ENCODE measurements at regions not wholly inside any gene's neighbourhood (a gene's known extent, or its start where the extent isn't known, plus 50 kb on each side); places are given as distances from the start of the nearest gene placed in this dataset.

DNA sequence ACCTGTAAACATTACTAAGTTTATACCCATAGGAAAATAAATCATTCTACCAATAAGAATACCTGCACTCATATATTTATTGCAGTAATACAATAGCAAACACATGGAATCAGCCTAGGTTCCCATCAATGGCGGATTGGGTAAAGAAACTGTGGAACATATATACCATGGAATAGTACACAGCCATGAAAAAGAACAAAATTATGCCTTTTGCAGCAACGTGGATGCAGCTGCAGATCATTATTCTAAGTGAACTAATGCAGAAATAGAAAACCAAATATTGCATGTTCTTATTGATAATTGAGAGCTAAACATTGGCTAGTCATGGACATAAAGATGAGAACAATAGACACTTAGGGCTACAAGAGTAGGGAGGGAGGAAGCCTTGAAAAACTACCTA is 667.4 kb upstream of the WWC1 start:
- DNase-seq, result no peak

DNA sequence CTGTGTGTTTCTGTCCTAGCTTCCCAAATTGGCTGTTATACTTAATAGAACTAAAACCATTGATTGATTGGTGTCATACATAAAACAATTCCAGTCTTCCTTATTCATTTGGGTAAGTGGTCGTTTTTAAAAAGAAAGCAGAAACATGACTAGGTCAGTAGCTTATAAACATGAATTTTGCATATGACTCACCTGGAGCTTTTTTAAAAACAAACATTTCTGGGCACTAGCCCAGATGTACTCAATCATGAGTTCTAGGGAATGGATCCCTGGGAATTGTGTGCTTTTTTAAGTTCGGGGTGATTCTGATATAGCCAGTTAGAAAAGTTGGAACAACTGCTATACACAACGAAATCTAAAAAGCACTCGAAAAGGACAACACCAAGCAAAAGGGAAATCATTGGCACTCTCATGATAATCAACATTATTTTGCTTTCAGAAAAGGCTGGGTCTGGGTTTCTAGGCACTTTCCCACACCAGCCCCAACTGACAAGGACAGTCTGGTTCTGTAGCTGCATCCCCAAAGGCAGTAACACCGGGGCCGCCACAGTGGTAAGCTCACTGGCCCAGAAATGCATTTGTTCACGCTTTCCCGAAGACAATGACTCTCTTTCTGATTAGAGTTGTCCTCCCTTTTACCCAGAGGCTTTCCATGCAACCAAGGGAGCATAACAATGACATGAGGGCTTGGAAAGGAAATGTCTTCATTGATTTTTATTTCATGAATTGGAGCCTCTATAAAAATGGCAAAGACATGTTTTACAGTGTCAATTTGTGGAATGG is 664.9 kb upstream of the WWC1 start:
- no peak for DNase-seq

DNA sequence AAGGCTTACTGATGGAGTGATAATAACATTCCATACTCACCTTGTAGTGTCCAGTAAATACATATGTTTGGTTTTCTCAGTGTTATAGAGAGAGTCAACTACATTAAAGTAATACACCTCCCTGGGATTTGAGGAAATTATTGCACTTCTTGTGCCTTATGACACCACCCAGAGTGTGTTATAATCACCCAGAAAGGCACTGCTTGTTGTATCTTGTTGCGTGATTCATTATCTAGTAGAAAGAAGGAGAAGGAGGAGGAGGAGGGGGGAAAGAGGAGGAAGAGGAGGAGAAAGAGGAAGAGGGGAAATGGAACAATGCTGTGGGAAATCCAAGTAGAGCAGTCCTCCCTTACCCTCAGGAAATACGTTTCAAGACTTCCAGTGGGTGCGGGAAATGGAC is 661.8 kb upstream of the WWC1 start:
- no peak for DNase-seq

DNA sequence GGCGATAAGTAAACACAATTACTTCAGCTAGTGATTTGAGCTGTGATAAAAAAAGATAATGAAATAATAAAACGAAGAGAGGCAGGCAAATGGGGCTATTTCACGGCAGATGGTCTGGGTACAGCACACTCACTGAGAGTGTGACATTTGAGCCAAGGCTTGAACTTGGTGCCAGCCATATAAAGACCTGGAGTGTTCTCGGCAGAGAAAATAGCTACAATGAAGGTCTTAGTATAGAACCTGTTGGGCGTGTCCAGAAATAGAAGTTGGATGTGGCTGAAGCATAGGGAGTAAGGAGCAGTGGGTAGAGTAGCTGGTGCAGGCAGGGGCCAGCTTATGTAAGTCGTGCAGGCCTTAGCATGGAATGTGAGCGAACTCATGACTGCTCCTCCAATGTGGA is 660.3 kb upstream of the WWC1 start:
- no peak for DNase-seq

DNA sequence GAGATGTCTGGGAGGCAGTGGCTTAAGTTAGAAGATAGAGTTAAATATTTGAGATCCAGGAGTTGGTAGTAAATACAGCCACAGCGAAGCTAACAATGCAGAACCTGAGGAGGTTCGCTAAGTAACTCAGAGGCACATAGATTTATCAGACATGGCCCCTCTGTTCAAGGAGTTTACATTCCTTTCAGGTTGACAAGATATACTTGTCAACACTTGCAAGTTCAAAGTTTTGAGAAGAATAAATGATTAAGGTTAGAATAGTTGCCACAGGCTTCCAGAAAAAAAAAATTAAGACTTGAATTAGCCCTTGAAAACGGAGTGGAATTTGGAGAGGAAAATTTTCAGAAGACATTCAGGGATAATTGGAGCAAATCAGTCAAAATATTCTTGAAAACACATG is 658.3 kb upstream of the WWC1 start:
- no peak for DNase-seq

DNA sequence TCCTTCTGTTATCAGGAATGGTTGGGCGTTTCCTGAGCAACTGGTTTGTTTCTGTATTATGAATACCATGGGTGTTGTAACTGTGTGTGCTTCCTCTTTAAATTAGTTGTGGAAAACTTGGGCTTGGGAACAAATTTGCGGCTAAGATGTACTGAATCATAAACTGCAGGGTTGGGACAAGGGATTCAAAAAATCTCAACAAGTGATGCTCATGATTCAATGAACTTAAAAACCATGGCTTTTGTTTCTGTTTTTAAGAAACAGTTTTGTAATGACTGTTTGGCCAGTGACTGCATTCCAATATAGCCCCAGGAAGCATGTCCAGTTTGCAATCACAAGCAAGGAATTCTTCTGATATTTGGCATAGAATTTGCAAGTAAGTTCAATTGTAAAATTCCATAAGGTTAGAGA is 657.5 kb upstream of the WWC1 start:
- DNase-seq, result no peak

- no peak for DNase-seq
Observed at GRCh38 chr5:167634432-167634831, 657.0 kb upstream of the WWC1 start.

DNA sequence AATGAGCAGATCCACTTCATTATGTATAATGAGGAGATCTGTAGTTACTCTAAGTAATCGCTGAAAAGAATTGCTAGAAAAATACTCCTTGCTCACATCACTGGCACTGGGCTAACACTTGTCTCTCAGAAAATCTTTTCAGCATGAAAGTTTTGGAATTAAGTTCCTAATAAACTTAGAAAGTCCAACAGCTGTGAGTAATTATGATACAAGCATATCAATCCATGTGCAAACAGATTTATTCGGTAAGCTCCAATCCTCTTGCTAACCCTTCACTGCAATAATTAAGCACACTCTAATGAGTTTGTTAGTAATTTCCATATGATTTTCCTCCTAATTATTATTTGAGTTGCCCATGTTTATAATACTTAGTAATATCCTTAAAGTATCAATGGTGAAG is 652.6 kb upstream of the WWC1 start:
- no peak for DNase-seq

- DNase-seq, result no peak
Observed at GRCh38 chr5:167639273-167639672, 652.2 kb upstream of the WWC1 start.

DNA sequence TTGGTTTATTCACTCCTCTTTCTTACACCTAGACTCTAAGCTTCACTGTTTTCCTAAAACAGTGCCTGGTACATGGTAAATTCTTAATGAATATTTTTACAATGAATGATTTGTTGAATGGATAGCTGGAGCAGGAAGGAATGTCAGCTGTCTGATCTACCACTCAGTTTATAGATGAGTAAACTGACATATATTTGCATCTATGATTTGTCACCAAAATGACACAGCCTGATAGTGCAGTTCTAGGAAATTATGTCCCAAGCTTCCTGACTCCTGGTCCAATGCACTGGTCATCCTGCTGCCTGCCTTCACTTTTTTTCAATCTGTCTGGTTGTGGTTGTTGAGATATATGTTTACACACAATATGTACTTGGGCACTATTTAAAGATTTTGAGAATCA is 651.7 kb upstream of the WWC1 start:
- DNase-seq, result no peak

DNA sequence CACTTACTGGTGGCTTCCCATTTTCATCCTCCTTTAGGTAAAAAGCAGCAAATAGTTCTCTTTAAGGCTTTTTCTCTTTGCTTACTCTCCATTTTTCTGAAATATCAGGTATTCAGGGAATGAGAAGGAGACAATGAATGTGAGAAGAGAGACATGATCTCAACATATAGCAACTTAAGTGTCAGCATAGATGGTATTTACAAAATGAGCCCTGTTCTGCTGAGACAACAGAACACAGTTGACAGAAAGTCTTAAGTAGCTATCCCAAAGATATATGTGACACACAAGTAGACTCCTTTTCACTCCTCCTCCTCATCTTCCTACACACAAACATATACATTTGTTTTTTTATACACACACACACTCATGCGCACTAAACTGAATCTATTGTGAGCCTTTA is 649.3 kb upstream of the WWC1 start:
- no peak for DNase-seq

DNA sequence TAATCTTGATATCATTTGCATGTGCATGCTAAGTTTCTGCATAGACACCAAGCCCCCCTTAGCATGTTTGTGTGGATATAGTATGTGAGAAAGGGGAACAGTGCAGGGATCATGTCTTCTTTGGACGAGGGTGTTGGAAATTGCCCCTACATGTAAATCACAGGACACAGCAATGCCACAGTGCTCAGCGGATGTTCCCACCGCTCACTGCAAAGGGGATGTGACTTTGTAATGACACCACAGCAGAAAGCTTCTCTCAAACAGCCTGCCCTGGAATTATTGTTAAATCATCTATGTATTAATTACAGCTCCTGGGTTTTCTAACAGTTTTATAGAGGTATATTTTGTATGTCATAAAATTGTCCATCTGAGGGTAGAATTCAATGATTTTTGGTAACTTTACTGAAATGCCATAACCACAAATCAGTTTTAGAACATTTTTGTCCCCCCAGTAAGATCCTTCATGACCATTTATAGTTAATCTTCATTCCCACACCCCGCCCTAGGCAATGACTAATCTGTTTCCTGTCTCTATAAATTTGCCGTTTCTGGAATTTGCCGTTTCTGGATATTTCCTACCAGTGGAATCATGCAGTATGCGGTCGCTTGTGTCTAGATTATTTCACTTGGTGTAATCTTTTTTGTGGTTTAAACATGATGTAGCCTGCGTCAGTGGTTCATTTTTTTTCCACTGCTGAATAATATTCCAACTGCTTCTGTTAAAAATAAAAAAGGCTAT is 648.5 kb upstream of the WWC1 start:
- DNase-seq, result no peak

GRCh38 chr5:167643631-167644280 is 647.7 kb upstream of the WWC1 start:
- no peak for DNase-seq

GRCh38 chr5:167644619-167645018 is 646.8 kb upstream of the WWC1 start:
- DNase-seq, result no peak

DNA sequence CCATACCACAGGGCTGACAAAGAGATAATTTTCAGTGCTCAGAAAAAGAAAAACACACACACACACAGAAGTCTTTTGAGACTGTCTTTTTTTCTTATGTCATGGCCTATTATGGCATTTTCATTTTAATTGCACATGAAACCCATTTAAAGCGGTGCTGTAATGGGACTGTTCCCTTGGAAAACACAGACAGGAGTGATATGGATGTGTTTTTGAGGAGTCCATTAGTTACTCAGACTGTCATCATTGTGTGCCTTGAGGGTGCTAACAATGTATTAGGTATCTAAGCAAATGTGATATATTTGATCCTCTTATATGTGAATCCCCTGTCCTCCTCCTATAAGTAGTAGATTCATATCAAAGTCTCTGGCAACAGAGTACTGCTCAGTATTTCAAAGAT is 642.0 kb upstream of the WWC1 start:
- DNase-seq, result no peak

DNA sequence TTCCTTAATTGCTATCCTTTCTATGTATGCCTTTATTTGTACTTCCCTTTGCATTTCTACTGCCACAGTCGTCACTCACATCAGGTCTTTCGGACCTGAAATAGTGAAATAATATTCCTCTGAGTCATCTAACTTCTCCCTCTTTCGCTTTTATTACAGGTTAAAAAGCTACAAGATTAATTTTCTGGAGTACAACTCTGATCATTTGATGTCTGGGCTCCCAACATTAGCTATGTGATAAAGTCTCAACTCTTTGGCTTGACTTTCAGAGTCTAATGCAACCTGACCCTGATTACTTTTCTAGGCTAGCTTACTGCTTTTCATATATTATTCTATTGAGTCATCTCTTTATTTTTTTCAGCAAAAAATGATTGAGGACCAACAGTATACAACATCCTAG is 638.8 kb upstream of the WWC1 start:
- no peak for DNase-seq

GRCh38 chr5:167653645-167654106 is 637.8 kb upstream of the WWC1 start:
- no peak for DNase-seq

DNA sequence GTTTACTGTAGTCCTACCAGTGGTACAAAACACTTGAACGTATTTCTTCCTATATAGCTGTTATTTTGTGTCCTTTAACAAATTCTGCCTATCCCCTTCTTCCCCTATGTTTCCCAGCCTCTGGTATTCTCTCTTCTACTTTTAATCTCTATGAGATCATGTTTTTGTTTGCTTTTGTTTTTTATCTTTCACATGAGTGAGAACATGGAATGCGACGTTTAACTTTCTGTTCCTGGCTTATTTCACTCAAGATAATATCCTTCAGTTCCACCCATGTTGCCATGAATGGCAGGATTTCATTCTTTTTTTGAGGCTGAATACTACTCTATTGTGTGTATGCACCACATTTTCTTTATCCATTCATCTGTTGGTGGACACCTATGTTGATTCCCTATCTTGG is 634.4 kb upstream of the WWC1 start:
- DNase-seq, result no peak

GRCh38 chr5:167658889-167659288 is 632.6 kb upstream of the WWC1 start:
- DNase-seq, result no peak

GRCh38 chr5:167661605-167662004 is 629.8 kb upstream of the WWC1 start:
- no peak for DNase-seq

- DNase-seq, result no peak
Observed at GRCh38 chr5:167664222-167664804, 627.1 kb upstream of the WWC1 start.

DNA sequence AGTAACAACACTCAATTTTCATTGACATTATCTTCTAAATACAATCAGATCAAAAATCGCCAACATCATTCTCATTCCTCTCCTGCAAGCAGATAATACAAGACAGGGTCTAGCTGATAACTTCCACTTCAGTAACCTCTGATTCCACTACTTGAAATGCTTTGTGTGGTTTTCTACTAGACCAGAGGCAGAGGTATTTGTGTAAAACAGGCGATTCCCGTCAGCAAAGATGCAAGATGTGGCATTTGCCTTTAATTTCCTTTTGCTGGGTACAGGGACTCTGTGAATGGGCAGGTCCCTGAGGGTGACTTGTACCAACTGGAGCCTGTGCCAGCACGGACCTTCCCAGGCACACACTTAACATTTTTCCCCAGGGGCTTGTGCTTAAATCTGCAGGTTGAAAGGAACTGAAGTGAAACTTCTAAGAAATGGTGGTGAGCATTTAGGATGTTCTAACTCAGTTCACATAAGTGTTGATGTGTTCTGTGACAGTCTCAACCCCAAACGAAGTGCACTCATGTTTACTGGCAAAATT is 625.5 kb upstream of the WWC1 start:
- no peak for DNase-seq

DNA sequence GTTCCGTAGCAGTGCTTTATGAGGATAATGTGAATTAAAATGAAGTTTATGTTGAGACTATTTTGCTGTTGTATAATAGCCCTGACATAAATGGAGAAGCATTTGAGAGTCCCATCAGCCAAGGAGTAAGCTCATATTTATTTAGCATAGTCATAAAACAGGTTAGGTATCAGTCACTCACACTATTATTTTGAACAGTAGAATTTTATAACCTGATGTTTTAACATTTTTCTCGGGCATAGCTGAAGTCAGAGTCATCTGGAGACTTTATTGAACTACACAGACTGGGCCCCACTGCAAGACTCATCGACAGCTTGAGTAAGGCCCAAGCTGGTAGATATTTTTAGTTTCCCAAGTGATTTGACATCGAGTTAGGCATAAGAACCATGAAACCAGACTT is 620.3 kb upstream of the WWC1 start:
- DNase-seq, result no peak

Measured in DMS 273 treated with DMSO at 0.1 percent for 48 hours (cell line).